T-helper 17 cell (primary cell): ENCODE measurements at regions not wholly inside any gene's neighbourhood (a gene's known extent, or its start where the extent isn't known, plus 50 kb on each side); places are given as distances from the start of the nearest gene placed in this dataset.
"Not testable (repeated sequence)": the region's sequence is repeated elsewhere in the genome, so short reads cannot be mapped to it uniquely, and the experiment has no call there.

Experiments used
- ATAC-seq: fragments of 150-1000 bp; cut with Tn5 transposase; 2 replicates; pipeline ENCODE4 v1.10.0; 2021; ENCODE audit warnings: mild to moderate bottlenecking, moderate library complexity
- DNase-seq, 3 donors: peaks; one replicate each; pipeline versions ENCODE4 v3.0.0 to v3.0.0-alpha.2; 2020 to 2021
- H3K9me3 ChIP-seq: one replicate; pipeline ENCODE4 v1.7.0; 2013; ENCODE audit warnings: low read length, mild to moderate bottlenecking; ENCODE audit not compliant: control insufficient read depth, poor library complexity, severe bottlenecking
- H3K27ac Mint-ChIP-seq: one replicate; pipeline ENCODE4 v1.8.0; 2022; ENCODE audit warnings: mild to moderate bottlenecking, moderate library complexity, mixed read lengths
- H3K27me3 Mint-ChIP-seq: one replicate; pipeline ENCODE4 v1.8.0; 2022; ENCODE audit warnings: mixed read lengths
- H3K36me3 Mint-ChIP-seq: one replicate; pipeline ENCODE4 v1.8.0; 2022; ENCODE audit warnings: low read depth, mixed read lengths
- H3K4me1 Mint-ChIP-seq: one replicate; pipeline ENCODE4 v1.8.0; 2022; ENCODE audit warnings: mild to moderate bottlenecking, mixed read lengths
- H3K4me3 Mint-ChIP-seq: one replicate; pipeline ENCODE4 v1.8.0; 2022; ENCODE audit warnings: mild to moderate bottlenecking, moderate library complexity, mixed read lengths

DNA sequence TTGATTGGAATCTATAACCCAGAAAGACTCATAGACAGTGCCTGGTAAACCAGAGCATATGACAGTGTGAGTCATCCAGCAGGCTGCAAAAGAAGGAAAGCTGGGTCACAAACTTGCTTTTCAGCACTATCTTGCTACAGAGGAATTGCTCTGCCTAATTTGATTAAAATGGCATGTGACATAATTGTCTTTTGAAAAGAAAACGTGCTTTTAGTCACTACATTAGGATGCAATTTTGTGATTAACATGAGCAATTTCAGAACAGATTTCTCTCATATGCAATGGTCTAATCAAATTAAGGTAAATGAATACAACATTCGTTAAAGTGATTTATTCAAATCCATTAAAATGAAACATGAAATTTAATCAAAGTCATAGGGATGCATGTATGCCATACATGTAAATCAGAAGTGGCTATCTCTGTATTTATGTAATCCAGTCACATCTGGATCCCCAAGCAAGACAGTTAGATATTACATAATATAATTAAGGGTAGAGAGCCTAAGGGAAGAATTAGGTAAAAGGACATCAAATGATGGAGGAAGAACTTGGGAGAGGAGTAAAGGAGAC is 400.0 kb upstream of the HTR1E start:
- DNase-seq, result no peak
- no peak overlapping the region for H3K27ac Mint-ChIP-seq
- no peak for ATAC-seq
- no peaks in the 10 kb centered on the region for H3K36me3 Mint-ChIP-seq
- no peaks in the 10 kb centered on the region for H3K9me3 ChIP-seq
- H3K4me1 Mint-ChIP-seq, result no peaks in the 10 kb centered on the region
- H3K27me3 Mint-ChIP-seq, result no peaks in the 10 kb centered on the region
- no peak overlapping the region for H3K4me3 Mint-ChIP-seq

DNA sequence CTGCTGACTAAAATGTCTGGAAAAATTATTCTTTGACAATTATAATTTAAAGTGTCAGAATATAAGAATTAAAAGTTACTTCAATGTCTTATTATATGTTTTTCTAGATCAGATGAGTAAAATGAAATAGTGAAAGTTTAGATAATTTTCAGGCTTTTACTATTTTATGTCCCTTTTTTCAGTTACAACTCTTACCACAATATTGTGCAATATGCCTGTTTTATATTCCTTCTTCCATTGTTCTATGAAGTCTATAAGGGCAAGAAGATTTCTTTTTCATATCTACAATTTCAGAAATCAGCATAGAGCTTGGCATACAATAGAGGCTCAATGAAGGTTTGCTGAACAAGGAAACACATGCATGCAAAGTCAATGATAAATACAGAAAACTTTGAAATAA is 401.2 kb upstream of the HTR1E start:
- Mint-ChIP-seq H3K27ac (no peak overlapping the region), H3K4me1 (no peaks in the 10 kb centered on the region), H3K4me3 (no peak overlapping the region), H3K27me3 (no peaks in the 10 kb centered on the region), H3K36me3 (no peaks in the 10 kb centered on the region)
- H3K9me3 ChIP-seq, result no peaks in the 10 kb centered on the region
- DNase-seq (no peak), ATAC-seq (no peak)

DNA sequence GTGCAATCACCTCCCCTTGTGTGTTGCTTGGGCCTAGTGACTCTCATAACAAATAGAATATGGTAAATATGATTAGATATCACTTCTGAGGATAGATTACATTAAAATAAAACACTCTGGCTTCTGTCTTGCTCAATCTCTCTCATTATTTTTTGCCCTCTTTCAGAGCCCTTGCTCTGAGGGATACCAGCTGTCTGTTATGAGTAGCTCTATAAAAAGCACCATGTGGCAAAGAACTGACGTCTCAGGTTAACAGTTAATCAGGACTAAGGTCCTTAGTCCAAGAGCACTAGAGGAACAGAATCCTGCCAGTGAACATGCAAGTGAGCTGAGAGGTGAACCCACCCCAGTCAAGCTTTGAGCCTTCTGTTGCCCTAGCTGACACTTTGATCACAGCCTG is 402.2 kb upstream of the HTR1E start:
- no peak overlapping the region for H3K27ac Mint-ChIP-seq
- H3K9me3 ChIP-seq, result no peaks in the 10 kb centered on the region
- no peaks in the 10 kb centered on the region for H3K36me3 Mint-ChIP-seq
- no peaks in the 10 kb centered on the region for H3K4me1 Mint-ChIP-seq
- no peak overlapping the region for H3K4me3 Mint-ChIP-seq
- ATAC-seq (no peak), DNase-seq (no peak)
- no peaks in the 10 kb centered on the region for H3K27me3 Mint-ChIP-seq

DNA sequence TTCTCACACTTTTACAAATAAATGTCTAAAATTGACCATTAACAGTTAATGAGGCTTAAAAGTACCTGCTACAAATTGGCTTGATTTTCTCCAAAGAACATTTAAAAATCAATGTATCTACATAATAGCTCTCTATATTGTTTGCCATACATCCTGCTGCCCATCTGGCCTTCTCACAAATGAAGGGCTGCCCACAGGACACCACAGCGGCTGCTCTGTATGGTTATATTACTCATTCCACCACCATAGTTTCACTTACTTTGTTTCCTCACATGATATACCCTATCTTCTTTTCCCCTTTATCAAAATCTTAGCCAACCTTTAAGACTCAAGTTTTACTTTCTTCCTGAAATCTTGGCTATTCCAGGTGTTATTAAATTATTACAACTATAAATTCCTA is 407.7 kb upstream of the HTR1E start:
- ATAC-seq, result no peak

DNA sequence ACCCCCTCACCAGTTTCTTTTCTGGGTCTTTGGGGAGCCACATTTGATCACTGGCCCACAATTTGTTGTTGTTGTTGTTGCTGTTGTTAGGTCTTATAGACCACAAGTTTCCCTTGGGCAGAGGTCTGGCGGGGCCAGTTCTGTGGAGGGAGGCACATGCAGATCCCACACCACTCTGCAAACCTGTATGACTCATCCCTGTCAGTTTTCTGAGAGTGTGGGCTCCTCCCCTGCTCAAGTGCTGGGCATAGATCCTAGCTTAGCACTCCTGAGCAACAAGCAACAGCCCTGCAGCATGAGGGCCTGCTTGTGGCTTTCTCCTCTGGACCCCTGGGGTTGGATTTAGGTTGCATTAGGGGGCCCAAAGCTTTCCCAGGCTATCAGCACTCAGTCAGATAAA is 411.1 kb upstream of the HTR1E start:
- Mint-ChIP-seq H3K27ac (no peak overlapping the region), H3K4me1 (no peaks in the 10 kb centered on the region), H3K36me3 (no peaks in the 10 kb centered on the region), H3K27me3 (no peaks in the 10 kb centered on the region), H3K4me3 (no peak overlapping the region)
- DNase-seq (no peak), ATAC-seq (no peak)
- H3K9me3 ChIP-seq, result no peaks in the 10 kb centered on the region

More for the DNA sequence above, 407.7 kb upstream of the HTR1E start:
- Mint-ChIP-seq H3K36me3 (no peaks in the 10 kb centered on the region), H3K27ac (no peak overlapping the region), H3K4me3 (no peak overlapping the region), H3K4me1 (no peaks in the 10 kb centered on the region), H3K27me3 (no peaks in the 10 kb centered on the region)
- H3K9me3 ChIP-seq, result no peaks in the 10 kb centered on the region
- DNase-seq, result no peak

DNA sequence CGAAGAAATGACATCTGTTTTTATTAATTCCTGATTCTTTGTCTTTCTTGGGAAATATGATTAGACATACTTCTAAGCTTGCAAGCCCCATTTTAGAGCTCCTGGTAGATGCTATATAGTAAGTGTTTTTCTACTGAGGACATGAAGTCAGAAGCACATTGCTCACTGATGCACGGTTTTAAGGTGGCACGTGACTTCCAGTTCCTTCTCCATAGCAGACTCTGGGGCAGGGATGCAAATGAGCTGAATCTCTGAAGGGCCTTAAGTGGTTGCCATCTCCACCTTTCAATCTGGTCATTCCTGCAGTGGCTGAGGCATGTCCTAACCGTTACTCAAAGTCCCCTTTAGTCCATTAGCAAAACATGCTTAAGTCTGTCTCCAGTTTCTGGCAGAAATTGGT is 421.2 kb upstream of the HTR1E start:
- Mint-ChIP-seq H3K27me3 (no peaks in the 10 kb centered on the region), H3K27ac (no peak overlapping the region), H3K4me1 (no peaks in the 10 kb centered on the region), H3K36me3 (no peaks in the 10 kb centered on the region), H3K4me3 (no peak overlapping the region)
- DNase-seq (no peak), ATAC-seq (no peak)
- H3K9me3 ChIP-seq, result no peaks in the 10 kb centered on the region

DNA sequence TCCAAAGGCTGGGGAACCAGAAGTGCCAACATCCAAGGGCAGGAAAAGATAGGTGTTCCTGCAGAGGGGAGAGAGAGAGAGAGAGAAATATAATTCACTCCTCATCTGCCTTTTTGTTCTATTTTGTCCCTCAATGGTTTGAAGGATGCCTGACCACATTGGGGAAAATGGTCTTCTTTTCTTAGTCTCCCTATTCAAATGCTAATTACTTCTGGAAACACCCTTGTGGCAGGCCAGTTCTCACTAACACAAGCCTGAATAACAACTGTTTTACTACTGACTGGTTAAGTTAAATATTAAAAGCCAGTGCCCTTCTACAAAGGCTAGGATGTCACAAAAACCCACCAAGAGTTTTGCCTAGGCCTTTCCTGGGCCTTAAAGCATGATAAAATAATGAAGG is 425.4 kb upstream of the HTR1E start:
- no peak overlapping the region for H3K4me3 Mint-ChIP-seq
- no peak overlapping the region for H3K27ac Mint-ChIP-seq
- no peaks in the 10 kb centered on the region for H3K9me3 ChIP-seq
- ATAC-seq (no peak), DNase-seq (no peak)
- no peaks in the 10 kb centered on the region for H3K4me1 Mint-ChIP-seq
- H3K27me3 Mint-ChIP-seq, result no peaks in the 10 kb centered on the region
- H3K36me3 Mint-ChIP-seq, result no peaks in the 10 kb centered on the region

DNA sequence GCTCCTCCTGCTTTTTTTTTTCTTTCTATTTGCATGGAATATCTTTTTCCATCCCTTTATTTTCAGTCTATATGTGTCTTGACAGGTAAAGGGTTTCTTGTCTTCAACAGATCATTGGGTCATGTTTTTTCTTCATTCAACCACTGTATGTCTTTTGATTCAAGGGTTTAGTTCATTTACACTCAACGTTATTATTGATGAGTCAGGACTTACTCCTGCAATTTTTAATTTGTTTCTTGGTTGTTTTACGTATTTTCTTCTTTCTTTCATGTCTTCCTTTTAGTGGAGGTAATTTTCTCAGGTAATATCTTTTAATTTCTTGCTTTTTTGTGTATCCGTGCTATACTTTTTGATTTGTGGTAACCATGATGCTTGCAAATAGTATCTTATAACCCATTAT is 429.1 kb upstream of the HTR1E start:
- no peak overlapping the region for H3K4me3 Mint-ChIP-seq
- ATAC-seq, result no peak
- no peaks in the 10 kb centered on the region for H3K4me1 Mint-ChIP-seq
- no peaks in the 10 kb centered on the region for H3K36me3 Mint-ChIP-seq
- H3K27me3 Mint-ChIP-seq, result no peaks in the 10 kb centered on the region
- no peak overlapping the region for H3K27ac Mint-ChIP-seq
- DNase-seq, result no peak
- H3K9me3 ChIP-seq, result no peaks in the 10 kb centered on the region

DNA sequence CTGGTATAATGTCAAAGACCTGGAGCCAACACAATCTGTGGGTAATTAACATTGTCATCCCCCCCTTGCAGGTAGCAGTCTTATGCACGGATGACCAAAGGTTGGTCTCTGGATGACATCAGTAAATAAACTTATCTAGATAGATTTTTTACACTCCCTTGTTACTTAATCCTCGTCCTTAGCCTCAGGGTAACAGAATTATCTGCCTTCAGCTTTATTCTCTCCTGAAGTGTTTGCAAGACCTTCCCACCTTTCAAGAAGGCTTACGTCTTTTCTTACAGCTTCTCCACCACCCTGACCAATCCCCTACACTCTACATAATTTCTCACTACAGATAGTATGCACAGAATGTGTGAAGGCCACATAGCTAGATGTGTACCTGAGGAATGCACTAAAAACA is 434.8 kb upstream of the HTR1E start:
- Mint-ChIP-seq H3K4me3 (no peak overlapping the region), H3K27ac (no peak overlapping the region), H3K27me3 (no peaks in the 10 kb centered on the region), H3K4me1 (no peaks in the 10 kb centered on the region), H3K36me3 (no peaks in the 10 kb centered on the region)
- ATAC-seq (no peak), DNase-seq (no peak)
- no peaks in the 10 kb centered on the region for H3K9me3 ChIP-seq

DNA sequence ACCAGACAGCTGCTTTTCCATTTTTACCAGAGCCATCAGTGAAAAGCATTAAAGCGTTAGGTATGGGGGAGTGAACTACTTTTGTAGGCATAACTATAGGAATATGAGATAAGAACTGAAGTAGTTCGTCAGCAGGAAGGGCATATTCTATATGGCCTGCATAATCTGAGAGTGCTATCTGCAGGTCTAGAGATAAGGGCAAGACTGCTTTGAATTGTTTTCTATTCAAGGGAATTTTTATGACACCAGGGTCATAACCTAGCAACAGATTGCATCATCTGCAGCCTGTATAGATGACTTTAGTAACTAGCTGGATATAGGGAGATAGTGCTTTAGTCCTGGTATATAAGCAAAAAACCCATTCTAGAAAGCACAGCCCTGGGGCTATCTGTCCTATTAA is 437.3 kb upstream of the HTR1E start:
- ATAC-seq (no peak), DNase-seq (no peak)
- H3K36me3 Mint-ChIP-seq, result no peaks in the 10 kb centered on the region
- H3K9me3 ChIP-seq, result no peaks in the 10 kb centered on the region
- H3K4me3 Mint-ChIP-seq, result no peak overlapping the region
- no peaks in the 10 kb centered on the region for H3K4me1 Mint-ChIP-seq
- no peaks in the 10 kb centered on the region for H3K27me3 Mint-ChIP-seq
- no peak overlapping the region for H3K27ac Mint-ChIP-seq

DNA sequence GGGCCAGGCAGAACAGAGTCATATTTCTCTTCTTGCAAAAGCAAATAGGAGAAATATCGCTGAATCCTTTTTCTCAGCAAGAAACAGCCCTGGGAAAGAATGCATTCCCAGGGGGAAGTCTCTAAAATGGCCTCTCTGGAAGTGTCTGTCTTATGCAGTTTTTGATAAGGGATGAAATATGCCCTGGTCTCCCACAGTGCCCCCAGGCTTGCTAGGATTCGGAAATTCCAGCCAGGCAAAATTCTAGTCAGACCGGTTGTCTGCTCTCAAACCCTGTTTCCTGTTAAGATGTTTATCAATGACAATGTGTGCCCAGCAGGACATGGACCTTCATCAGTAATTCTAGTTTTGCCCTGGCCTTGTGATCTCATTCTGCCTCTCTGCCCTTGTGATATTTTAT is 448.3 kb upstream of the HTR1E start:
- not testable (repeated sequence) for DNase-seq, H3K27ac Mint-ChIP-seq, H3K4me1 Mint-ChIP-seq, H3K36me3 Mint-ChIP-seq, H3K27me3 Mint-ChIP-seq, H3K4me3 Mint-ChIP-seq, H3K9me3 ChIP-seq, ATAC-seq

DNA sequence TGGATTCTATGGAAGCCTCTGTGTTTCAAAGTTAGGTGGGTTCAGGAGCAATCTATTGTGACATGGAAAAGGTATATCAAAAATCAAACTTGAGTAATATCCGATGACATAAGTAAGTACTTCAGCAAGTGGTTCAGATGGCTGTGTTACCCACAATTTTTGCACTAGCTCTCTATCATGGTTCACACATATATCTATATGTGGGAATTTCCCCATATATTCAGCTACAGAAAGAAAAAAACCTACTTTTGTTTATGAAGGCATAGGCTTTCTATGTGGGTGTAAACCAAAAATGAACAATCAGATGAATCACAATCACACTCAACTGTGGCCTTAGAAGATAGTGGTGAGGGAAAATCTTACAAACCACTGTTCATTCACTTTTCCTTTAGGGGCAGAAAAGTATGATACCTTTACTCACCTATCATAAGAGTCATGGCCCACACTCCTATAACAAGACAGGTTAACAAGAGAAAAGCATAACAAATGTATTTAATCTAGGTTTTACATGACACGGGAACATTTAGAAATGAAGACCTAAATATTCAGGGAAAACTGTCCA is 449.6 kb upstream of the HTR1E start:
- no peaks in the 10 kb centered on the region for H3K4me1 Mint-ChIP-seq
- no peaks in the 10 kb centered on the region for H3K27me3 Mint-ChIP-seq
- H3K36me3 Mint-ChIP-seq, result no peaks in the 10 kb centered on the region
- no peak overlapping the region for H3K27ac Mint-ChIP-seq
- H3K4me3 Mint-ChIP-seq, result no peak overlapping the region
- no peaks in the 10 kb centered on the region for H3K9me3 ChIP-seq
- no peak for DNase-seq
- no peak for ATAC-seq

DNA sequence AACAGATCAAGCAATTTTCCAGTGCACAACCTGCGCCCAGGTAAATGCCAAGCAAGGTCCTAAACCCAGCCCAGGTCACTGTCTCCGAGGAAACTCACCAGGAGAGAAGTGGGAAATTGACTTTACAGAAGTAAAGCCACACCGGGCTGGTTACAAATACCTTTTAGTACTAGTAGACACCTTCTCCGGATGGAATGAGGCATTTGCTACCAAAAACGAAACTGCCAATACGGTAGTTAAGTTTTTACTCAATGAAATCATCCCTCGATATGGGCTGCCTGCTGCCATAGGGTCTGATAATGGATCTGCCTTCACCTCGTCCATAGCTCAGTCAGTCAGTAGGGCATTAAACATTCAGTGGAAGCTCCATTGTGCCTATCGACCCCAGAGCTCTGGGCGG is 459.0 kb upstream of the HTR1E start:
- H3K4me1 Mint-ChIP-seq, H3K27me3 Mint-ChIP-seq, H3K27ac Mint-ChIP-seq, H3K9me3 ChIP-seq, DNase-seq, H3K4me3 Mint-ChIP-seq, ATAC-seq, H3K36me3 Mint-ChIP-seq: not testable (repeated sequence)

DNA sequence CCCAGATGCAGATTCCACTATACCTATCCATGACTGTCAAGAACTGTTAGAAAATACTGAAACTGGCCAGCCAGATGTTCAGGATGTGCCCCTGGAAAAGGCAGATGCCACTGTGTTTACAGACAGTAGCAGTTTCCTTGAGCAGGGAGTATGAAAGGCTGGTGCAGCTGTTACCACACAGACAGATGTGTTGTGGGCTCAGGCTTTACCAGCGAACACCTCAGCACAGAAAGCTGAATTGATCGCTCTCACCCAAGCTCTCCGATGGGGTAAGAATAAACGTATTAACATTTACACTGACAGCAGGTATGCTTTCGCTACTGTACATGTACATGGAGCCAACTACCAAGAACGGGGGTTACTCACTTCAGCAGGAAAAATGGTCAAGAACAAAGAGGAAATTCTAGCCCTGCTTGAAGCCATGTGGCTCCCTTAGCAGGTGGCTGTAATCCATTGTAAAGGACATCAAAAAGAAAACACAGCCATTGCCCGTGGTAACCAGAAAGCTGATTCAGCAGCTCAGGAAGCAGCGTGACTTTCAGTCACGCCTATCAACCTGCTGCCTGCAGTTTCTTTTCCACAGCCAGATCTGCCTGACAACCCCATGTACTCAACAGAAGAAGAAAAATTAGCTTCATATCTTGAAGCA is 459.7 kb upstream of the HTR1E start:
- no peaks in the 10 kb centered on the region for H3K4me1 Mint-ChIP-seq
- no peaks in the 10 kb centered on the region for H3K27me3 Mint-ChIP-seq
- H3K36me3 Mint-ChIP-seq, result no peaks in the 10 kb centered on the region
- H3K9me3 ChIP-seq, result no peaks in the 10 kb centered on the region
- DNase-seq, result no peak
- no peak for ATAC-seq
- H3K27ac Mint-ChIP-seq, result no peak overlapping the region
- H3K4me3 Mint-ChIP-seq, result no peak overlapping the region
